ENCODE measurements at regions not wholly inside any gene's neighbourhood (a gene's known extent, or its start where the extent isn't known, plus 50 kb on each side); places are given as distances from the start of the nearest gene placed in this dataset.

DNA sequence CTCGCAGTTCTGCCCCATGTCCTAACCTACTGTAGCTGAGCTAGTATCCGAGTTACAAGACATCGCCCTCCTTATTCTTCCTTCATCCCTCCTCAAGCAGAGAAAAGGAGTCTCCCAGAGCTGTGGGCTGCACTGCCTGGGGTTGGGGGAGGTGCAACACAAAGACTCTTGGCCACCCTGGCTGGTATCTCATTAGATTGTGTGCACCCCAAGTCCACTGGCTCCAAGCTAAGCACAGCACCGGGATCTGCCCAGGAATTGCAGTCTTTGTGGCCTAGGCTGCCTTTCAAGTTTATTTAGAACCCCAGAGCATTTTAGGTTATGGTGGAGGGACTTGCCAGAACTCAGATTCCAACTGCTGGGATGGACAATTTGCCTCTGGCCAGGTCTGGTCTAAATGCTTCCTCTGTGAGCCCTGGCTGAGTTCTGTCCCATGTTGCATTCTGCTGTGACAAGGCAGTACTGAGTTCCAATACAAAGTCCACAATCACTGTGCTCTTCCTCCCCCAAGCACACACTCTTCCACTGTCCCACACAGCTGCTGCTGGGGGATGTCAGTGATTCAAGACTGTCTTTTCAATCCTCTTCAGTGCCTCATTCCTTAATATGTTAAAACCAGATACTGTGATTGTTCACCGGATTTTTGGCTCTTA is 169.6 kb upstream of the CLEC14A start:
- FAIRE-seq (no peak), DNase-seq (ENCODE audit: low spot score) (no peak)

DNA sequence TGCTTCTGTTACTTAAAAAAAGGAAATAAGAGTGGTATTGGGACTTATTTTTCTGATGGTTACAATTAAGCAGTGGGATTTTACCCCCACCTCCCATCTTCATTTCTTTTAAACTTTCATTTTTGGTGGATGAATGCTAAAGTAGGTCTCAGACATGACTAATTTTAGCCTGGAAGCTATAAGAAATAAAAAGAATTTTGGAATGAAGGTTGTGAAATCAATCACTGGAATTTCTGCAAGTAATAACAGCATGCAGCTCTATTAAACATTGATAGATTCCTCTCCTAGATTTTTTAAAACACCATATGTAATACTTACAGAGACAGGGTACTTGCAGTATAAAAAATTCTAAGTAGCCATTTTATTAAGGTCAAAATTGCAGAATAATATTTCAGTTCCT is 164.2 kb upstream of the CLEC14A start:
- no peak for FAIRE-seq
- DNase-seq (ENCODE audit: low spot score): no peak

DNA sequence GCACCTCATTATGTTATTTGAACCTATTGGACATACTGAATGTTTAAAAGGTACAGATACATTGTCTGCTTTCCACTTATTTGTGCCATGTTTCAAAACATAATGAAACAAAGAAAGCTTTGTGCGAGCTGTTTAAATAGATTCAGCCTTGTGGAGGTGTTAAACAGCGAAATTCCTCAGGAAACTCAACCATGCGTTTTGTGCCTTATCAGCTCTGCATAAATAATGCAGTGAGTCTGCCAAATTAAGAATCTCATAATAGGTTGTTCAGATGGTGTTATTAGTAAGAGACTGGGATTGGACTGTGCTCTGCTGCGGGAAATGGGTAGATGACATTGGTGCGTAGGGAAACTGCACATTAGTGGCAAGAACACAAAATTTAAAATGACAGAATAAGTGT is 163.7 kb upstream of the CLEC14A start:
- FAIRE-seq (no peak), DNase-seq (ENCODE audit: low spot score) (no peak)

DNA sequence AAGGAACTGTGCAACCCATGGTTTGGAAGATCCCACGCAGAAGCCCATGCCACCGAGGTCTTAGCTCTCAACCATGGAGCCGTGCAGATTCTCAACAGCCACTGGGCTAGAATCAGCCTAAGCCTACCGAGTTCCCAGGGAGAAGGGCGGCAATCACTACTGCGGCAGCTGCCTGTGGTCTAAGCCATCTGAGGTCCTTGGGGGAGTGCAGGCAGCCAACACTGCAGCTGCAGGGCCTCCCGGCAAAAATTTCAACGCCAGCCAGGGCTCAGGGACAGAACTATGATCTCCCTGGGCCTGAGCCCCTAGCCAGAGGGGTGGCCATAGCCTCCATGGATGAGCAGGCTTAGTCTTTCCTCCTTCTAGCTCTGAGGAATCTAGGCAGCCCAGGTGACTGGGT is 156.8 kb upstream of the CLEC14A start:
- FAIRE-seq: no peak
- no peak for DNase-seq (ENCODE audit: low spot score)

DNA sequence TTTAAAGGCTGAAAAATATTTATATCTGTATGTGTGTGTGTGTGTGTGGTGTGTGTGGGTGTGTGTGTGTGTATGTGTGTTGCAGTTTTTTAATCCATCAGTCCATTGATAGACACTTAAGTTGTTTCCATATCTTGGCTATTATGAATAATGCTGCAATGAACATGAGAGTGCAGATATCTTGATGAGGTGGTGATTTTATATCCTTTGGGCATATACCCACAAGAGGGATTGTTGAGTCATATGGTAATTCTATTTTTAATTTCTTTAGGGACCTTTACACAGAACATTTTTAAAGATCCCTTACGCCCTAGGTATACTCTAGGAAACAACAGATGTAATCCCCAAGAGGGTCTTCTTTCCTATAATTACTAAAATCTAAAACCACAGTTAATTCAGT is 154.5 kb upstream of the CLEC14A start:
- DNase-seq (ENCODE audit: low spot score): no peak
- FAIRE-seq: no peak

DNA sequence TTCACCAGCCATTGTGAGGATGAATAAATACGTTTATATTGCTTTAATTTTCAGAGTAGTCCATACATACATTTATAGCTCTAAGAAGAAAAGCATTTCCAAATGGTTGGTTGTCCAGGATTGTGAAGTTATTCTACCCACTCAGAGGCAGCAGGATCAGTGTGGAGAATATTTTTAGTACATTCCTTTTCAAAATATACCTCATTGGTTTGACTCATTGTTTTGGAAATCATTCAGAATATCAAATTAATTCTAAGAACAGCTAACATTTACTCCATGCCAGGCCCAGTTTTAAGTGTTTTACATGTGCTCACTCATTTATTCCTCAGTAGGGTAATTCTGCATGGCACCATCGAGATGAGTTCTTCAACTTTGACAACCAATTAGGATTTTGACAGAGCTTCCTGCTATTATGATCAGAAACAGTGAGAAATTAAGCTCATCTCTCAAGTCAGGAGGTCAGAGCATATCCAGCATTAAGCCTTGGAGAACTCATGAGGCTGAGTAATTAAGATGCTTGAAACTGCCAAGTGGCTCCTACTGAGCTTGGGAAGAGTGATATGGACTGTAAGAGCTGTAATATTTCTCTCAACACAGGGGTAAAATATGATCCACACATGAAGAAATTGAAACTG is 153.3 kb upstream of the CLEC14A start:
- FAIRE-seq: no peak
- DNase-seq (ENCODE audit: low spot score): no peak

DNA sequence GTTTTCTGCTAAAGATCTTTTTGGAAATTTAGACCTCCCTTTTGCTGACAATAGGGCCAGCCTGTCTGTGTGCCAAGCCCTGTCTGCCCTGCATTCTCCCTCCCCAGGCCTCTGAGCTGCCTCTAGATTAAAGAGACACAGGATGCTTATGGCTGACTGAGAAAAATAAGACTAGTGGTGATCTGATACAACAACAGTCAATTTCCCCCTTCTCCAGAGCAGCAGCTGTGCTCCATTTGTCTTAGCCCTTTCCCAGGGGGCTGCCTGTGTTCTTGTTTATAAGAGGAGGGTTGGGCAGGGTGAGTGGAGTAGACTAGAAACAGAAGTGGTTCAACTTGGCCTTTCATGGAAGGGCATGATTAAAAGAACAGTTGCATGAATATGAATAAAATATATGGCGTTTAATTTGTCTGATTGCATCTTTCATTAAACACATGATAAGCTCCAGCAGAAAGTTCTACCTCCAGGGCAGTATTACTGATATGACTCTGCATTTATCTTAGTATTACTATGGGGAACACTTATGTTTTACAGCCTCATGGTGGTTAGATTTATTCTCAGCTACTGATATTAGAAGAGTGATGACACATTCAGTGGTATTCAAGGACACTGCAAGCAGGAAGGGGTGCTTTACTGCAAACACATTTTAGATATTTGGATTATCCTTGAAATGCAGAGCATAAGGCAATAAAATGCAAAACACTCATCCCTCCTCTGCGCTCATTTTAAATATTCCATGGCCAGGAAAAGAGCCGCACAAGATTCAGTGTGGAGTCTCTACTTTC is 150.2 kb upstream of the CLEC14A start:
- no peak for DNase-seq (ENCODE audit: low spot score)
- no peak for FAIRE-seq

DNA sequence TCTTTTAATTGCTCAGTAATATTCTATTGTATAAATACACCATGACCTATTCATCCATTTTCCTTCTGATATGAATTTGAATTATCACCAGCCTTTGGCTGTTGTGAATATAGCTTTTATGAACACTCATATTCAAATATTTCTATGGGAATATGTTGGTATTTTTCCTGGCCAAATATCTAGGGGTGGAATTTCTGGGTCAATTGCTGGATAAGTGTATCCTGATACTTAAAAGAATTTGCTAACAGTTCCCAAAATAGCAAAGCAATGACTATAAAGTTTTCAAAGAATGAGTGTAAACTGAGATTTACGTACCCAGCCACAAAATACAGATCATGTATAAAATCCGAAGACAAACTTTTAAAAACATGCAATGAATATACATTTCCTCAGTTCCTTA is 148.7 kb upstream of the CLEC14A start:
- no peak for DNase-seq (ENCODE audit: low spot score)
- FAIRE-seq: no peak

DNA sequence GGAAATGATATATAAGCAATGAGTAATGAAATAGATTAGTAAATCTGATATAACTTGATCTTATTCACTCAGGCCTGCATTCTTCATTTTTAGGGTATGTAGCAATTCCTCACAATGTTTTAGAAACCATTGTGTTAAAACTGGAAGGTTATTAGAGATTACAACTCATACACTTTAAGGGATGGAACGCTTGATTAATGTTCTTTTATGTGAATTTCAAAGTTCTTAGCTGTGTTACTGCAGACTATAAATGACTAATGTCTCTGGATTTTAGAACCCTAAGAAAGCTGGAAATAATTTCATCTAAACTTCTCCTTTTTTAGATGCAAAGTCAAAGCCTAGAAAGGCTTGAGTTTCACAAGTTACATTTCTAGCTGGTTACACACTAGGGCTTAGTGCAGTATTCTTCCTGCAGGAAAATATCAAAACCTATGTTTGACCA is 148.2 kb upstream of the CLEC14A start:
- FAIRE-seq (no peak), DNase-seq (ENCODE audit: low spot score) (no peak)

DNA sequence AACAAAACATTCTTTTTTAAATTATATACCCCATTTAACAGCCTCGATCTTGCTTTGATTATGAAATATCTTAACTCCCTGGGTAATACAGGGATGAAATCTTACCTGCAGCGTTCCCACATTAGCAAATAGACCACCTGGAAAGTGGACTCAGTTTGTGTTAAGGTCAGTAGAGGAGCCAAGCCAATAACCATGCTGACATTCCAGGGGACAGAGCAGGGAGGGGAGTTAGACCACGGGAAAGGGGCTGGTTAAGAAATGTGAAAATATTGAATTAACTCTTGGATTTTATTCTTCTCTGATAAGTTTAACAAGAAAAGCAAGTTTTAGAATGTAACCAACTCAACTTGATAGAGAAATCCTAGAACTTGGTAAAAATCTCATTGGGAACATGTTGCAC is 144.9 kb upstream of the CLEC14A start:
- DNase-seq (ENCODE audit: low spot score) (no peak), FAIRE-seq (no peak)

DNA sequence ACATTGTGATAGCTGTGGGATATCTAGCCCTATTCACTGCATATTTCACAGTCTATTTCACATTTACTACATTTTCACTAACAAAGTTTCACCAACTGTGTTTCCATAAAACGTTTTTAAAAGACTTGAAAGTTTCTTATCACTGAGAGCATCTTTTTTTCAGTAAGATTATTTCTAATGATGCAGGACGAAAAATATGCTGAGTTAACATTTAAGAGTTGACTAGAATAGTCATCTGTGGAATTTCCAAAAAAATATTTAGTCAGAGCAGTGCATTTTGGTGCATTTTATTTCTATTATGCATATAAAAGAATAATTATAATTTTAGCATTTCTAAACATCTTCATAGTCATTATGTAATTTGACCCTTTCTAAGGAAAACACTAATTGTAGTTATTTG is 143.8 kb upstream of the CLEC14A start:
- DNase-seq (ENCODE audit: low spot score): no peak
- FAIRE-seq: no peak

DNA sequence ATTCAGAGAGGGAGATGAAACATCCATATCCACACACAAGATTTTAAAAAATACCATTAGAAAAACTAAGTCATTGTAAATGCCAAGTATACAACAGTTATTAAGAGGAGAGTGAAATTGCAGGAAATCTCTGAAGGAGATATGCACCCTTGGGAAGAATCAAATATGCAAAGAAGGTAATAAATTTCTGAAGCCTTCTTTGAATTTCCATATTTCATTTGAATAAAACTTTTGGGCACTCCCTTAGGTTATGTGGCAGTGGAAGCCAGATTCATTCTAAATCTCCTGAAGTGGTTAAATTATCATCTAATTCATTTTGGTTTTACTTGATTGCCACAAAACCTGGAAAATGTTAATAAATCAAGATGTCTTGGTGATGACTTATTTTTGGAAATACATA is 138.9 kb upstream of the CLEC14A start:
- no peak for DNase-seq (ENCODE audit: low spot score)
- no peak for FAIRE-seq

DNA sequence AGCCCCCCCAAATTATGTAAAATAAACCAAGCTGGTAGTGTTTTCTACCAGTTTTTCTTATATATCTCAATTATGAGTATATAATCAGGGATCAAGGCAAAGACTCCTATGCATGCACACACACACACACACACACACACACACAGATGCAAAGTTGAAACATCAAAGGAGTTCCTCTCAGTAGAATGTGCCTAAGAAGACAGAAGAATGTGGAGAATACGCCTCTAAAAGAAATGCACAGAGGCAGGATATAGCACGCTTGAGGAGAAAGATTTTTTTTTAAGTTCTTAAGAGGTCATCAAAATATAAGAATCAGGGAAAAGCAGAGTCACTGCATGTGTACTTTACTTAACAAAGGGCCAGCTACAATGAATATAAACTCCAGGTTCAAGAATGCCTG is 138.2 kb upstream of the CLEC14A start:
- DNase-seq (ENCODE audit: low spot score): no peak
- no peak for FAIRE-seq

DNA sequence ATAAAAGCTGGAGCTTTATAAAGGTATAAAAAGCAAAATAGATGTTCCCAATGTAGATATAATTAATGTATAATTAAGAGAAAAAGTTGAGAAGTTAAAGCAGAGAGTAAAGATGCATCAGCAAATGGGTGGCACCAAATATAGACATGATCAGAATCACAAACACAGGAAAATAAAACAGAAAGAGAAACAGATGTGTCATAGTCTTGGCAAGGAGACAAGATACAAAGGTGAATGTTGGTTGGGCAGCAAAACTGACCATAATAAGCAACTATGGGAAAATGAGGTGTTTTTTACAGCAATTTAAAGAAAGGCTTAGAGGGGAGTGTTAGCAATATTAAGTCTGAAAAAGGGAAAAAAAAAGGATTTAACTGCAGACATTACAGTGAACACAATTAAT is 135.4 kb upstream of the CLEC14A start:
- FAIRE-seq (no peak), DNase-seq (ENCODE audit: low spot score) (no peak)

DNA sequence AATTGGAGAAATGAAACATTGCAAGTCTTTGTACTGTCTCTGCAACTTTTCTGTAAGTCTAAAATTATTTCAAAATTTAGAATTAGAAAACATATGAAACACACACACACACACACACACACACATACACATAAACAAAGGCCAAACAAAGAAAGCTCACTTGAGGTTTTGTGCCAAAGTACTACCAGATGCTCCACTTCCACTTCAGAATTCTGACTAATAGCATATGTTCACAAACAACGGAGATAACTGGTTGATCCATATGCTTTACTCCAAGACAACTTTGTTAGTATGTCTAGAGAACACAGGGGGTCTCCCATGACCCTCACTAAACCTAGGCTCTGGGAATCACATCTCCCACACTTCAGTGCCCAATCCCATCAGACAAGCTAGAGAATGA is 133.8 kb upstream of the CLEC14A start:
- FAIRE-seq (no peak), DNase-seq (ENCODE audit: low spot score) (no peak)

DNA sequence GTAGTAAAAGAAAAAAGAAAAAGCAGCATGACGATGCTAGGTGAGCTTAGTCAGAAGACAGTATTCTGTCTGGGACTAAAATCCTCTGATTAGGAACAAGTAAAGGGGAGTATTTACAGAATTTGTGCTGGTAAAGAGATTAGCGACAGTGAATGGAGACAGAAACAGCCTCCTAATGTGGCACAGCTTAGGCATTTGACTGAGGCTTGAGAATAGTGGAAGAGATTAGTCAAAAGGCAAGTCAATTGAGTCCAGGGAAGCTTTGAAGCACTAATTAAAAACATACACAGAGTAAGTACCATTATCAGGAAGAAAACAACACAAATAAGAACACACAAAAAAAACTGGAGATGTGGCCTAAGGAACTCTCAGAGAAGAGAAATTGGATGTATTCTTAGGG is 131.9 kb upstream of the CLEC14A start:
- FAIRE-seq: no peak
- no peak for DNase-seq (ENCODE audit: low spot score)

DNA sequence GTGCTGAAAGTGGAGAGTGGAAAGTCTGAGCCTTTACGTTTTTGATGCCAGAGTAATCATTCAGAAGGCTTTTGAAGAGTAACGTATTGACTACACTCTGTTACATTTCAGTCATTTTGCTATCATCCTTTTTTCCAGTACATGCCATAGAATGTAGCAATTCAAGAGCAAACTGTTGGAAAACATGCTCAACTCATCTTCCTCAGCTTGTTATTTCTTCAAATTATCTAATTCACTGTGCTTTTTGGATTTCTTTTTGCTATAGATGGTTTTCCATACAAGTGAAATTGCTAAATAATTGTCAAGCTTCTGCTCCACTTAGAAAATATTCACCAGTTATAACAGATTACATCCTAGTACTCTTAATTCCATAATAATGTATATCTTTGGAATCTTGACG is 129.9 kb upstream of the CLEC14A start:
- no peak for FAIRE-seq
- DNase-seq (ENCODE audit: low spot score): no peak

DNA sequence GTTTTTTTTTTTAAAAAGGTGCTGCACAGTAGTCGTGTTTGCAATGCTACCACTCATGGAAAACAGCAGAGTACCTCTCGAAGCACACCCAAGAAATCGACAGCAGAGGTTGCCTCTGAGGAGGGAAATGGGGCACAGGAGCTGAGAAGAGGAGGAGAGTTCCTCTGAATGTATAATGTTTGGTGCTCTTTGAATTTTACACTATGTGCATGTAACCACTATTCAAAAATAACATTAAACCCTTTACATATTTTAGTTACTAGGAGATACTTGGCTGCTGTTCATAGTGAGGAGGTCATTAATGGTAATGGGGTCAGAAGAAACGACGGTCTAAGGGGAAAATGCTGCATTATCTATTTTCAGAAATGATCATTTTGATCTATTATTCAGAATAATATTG is 129.4 kb upstream of the CLEC14A start:
- no peak for DNase-seq (ENCODE audit: low spot score)
- no peak for FAIRE-seq

DNA sequence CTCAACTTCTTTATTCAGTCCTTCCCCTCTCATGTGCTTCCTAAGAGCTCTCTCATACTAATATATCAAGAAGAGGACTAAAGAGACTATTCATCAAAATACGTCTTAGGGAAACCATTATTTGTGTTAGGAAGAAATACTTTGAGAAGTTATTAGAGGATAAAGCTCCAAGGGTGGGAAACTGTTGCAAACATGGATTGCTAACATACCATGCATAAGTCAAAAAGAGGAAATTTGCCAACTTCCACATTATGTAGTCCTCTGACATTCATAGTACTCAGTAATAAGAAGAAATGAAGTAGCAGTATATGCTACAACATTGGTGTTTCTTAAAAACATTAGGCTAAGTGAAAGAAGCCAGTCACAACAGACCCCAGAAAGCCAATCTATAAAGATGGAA is 128.8 kb upstream of the CLEC14A start:
- FAIRE-seq (no peak), DNase-seq (ENCODE audit: low spot score) (no peak)

DNA sequence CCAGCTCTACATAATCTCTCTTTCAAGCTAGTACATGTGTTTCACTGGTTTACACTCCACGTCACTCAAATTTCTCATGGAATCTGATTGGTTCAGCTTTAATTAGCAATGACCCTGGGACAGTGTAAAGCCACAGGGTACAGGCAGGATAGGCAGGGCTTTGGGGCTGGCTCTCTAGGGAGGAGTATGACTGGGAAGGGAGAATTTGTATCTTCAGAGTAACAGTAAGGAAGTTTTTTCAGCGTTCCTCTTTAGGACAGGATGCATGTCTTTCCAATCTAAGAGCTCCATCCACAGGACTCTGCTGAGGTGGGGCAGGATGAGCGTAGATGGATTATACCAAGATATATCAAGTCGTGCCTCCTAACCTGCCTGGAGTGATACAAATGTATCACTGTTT is 112.0 kb upstream of the CLEC14A start:
- FAIRE-seq: no peak

DNA sequence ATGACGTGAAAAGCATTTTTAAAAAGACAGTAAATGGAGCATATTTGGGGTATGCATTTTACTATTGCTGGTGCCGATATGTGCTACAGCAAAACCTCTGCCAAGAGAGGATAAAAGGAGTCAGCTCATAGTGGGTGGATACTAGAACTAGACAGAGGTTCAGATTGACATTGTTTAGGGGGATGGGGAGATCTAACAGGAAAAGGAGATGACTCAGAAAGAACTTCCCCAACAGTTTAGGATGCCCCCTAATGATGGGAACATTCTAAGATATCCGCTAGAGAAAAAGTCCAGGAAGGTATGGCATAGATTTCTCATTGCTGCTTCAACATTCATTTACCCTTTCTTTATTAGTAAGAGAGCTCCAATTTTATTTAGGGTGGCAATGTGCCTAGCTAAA is 110.5 kb upstream of the CLEC14A start:
- DNase-seq (ENCODE audit: low spot score): no peak
- no peak for FAIRE-seq

More for the DNA sequence above, 112.0 kb upstream of the CLEC14A start:
- no peak for DNase-seq (ENCODE audit: low spot score)

DNA sequence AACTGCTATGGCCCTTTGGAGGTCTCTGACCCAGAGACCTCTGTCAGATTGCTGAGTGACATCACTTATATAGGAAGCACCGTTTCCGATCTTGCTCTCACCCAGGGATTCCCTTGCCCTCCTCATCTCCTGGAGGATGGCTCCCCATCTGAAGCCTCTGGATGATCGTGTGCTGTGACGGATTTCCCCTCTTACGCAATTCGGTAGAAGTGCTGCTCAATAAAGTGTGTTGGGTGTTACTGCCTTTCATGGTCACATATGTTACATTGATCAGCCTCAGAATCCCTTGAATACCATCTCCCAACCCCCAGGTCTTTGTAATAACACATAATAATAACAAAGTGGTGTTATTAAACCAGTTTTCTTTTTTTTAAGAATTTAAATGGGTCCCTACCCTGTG is 107.3 kb upstream of the CLEC14A start:
- DNase-seq (ENCODE audit: low spot score) (no peak), FAIRE-seq (no peak)

DNA sequence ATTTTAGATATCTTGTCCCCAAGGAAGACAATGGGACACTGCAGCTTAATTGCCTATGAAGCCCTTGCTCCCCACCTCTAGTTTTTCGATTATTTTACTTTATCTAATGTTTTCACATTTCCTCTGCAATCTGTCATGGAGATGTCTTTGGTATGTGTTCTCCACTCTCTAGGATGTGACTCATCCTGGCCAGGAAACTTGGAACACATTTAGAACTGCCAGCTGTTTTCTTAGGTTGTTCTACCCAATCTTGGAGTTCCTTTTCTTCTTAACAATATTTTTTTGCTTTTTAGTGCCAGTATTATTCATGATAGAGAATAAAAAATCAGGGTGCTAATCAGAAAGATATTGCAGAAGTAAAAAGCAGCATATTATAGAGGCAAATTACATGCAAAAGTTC is 101.7 kb upstream of the CLEC14A start:
- FAIRE-seq (no peak), DNase-seq (ENCODE audit: low spot score) (peak; percentile 4)
